ENCODE measurements at regions not wholly inside any gene's neighbourhood (a gene's known extent, or its start where the extent isn't known, plus 50 kb on each side); places are given as distances from the start of the nearest gene placed in this dataset.

DNA sequence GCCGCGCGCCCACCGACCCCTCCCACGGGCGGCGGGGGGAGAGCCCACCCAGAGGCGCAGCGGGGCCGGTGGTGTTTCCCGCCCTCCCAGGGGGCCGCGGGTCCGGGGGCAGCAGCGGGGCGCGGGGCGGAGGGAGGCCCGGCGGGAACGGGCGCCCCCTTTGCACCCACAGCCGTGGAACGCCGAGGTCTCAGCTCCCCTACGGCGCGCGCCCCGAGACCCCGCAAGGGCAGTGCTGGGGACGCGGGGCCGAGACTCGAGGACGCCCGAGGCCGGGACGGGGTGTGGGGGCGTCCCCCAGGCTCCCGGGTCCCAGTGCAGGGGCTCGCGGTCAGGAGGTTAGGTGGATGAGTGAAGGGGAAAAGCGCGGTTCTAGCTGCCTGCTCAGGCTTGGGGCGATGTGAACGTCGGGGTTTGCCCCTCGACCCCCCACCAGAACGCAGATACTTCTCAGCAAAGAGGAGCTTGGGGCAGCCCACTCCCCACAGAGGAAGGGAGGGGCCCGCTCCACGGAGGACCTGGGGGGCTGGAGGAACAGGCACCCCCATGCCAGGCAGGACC, 65.5 kb upstream of the BHLHE23 start:
- POLR2A ChIA-PET: no interaction called here
- Mint-ChIP-seq H3K27ac (no peak overlapping the region), H3K4me1 (peaks cover 4% of the 10 kb centered on the region), H3K9me3 (peaks cover 22% of the 10 kb centered on the region), H3K36me3 (no peaks in the 10 kb centered on the region), H3K4me3 (peak overlapping the region; percentile 67), H3K27me3 (ENCODE audit: low read depth) (peaks cover 41% of the 10 kb centered on the region)
- ATAC-seq: peak; percentile 12
- DNase-seq (ENCODE audit: low spot score): peak; percentile 22
- CTCF ChIA-PET: interaction anchor here (0.6 to 3.7 kb wide), 13 partner anchors 10 to 702 kb away, joined by 3 to 17 read pairs (median 3); no protein-coding TSS in a partner anchor
- TF ChIP-seq RELA (CRISPR knock-in tag; IDR thresholded peaks at IDR 0.05; ENCODE audit: borderline replicate concordance) (no peak), SP1 (CRISPR knock-in tag; conservative IDR thresholded peaks at IDR 0.05) (no peak), MYBL2 (CRISPR knock-in tag; IDR thresholded peaks at IDR 0.05) (no peak), ZNF232 (CRISPR knock-in tag; IDR thresholded peaks at IDR 0.05) (no peak), ZNF671 (CRISPR knock-in tag; IDR thresholded peaks at IDR 0.05) (no peak), ZNF317 (CRISPR knock-in tag; IDR thresholded peaks at IDR 0.05; ENCODE audit: borderline replicate concordance, low read depth) (no peak), JAZF1 (CRISPR knock-in tag; IDR thresholded peaks at IDR 0.05) (no peak), CBFB (CRISPR knock-in tag; IDR thresholded peaks at IDR 0.05; ENCODE audit: low read depth) (no peak), KAT7 (CRISPR knock-in tag; IDR thresholded peaks at IDR 0.05; ENCODE audit: borderline replicate concordance) (no peak), IRF2 (CRISPR knock-in tag; IDR thresholded peaks at IDR 0.05; ENCODE audit: borderline replicate concordance, low read depth) (no peak)
- TF ChIP-seq, protein P1, sequence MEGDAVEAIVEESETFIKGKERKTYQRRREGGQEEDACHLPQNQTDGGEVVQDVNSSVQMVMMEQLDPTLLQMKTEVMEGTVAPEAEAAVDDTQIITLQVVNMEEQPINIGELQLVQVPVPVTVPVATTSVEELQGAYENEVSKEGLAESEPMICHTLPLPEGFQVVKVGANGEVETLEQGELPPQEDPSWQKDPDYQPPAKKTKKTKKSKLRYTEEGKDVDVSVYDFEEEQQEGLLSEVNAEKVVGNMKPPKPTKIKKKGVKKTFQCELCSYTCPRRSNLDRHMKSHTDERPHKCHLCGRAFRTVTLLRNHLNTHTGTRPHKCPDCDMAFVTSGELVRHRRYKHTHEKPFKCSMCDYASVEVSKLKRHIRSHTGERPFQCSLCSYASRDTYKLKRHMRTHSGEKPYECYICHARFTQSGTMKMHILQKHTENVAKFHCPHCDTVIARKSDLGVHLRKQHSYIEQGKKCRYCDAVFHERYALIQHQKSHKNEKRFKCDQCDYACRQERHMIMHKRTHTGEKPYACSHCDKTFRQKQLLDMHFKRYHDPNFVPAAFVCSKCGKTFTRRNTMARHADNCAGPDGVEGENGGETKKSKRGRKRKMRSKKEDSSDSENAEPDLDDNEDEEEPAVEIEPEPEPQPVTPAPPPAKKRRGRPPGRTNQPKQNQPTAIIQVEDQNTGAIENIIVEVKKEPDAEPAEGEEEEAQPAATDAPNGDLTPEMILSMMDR (IDR thresholded peaks at IDR 0.05): no peak
- TF ChIP-seq, protein P2, sequence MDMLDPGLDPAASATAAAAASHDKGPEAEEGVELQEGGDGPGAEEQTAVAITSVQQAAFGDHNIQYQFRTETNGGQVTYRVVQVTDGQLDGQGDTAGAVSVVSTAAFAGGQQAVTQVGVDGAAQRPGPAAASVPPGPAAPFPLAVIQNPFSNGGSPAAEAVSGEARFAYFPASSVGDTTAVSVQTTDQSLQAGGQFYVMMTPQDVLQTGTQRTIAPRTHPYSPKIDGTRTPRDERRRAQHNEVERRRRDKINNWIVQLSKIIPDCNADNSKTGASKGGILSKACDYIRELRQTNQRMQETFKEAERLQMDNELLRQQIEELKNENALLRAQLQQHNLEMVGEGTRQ (CRISPR knock-in tag; IDR thresholded peaks at IDR 0.05): no peak
- TF ChIP-seq, protein P3, sequence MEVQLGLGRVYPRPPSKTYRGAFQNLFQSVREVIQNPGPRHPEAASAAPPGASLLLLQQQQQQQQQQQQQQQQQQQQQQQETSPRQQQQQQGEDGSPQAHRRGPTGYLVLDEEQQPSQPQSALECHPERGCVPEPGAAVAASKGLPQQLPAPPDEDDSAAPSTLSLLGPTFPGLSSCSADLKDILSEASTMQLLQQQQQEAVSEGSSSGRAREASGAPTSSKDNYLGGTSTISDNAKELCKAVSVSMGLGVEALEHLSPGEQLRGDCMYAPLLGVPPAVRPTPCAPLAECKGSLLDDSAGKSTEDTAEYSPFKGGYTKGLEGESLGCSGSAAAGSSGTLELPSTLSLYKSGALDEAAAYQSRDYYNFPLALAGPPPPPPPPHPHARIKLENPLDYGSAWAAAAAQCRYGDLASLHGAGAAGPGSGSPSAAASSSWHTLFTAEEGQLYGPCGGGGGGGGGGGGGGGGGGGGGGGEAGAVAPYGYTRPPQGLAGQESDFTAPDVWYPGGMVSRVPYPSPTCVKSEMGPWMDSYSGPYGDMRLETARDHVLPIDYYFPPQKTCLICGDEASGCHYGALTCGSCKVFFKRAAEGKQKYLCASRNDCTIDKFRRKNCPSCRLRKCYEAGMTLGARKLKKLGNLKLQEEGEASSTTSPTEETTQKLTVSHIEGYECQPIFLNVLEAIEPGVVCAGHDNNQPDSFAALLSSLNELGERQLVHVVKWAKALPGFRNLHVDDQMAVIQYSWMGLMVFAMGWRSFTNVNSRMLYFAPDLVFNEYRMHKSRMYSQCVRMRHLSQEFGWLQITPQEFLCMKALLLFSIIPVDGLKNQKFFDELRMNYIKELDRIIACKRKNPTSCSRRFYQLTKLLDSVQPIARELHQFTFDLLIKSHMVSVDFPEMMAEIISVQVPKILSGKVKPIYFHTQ (CRISPR knock-in tag; IDR thresholded peaks at IDR 0.05): no peak
- TF ChIP-seq, protein P4, sequence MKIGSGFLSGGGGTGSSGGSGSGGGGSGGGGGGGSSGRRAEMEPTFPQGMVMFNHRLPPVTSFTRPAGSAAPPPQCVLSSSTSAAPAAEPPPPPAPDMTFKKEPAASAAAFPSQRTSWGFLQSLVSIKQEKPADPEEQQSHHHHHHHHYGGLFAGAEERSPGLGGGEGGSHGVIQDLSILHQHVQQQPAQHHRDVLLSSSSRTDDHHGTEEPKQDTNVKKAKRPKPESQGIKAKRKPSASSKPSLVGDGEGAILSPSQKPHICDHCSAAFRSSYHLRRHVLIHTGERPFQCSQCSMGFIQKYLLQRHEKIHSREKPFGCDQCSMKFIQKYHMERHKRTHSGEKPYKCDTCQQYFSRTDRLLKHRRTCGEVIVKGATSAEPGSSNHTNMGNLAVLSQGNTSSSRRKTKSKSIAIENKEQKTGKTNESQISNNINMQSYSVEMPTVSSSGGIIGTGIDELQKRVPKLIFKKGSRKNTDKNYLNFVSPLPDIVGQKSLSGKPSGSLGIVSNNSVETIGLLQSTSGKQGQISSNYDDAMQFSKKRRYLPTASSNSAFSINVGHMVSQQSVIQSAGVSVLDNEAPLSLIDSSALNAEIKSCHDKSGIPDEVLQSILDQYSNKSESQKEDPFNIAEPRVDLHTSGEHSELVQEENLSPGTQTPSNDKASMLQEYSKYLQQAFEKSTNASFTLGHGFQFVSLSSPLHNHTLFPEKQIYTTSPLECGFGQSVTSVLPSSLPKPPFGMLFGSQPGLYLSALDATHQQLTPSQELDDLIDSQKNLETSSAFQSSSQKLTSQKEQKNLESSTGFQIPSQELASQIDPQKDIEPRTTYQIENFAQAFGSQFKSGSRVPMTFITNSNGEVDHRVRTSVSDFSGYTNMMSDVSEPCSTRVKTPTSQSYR (CRISPR knock-in tag; IDR thresholded peaks at IDR 0.05): no peak

DNA sequence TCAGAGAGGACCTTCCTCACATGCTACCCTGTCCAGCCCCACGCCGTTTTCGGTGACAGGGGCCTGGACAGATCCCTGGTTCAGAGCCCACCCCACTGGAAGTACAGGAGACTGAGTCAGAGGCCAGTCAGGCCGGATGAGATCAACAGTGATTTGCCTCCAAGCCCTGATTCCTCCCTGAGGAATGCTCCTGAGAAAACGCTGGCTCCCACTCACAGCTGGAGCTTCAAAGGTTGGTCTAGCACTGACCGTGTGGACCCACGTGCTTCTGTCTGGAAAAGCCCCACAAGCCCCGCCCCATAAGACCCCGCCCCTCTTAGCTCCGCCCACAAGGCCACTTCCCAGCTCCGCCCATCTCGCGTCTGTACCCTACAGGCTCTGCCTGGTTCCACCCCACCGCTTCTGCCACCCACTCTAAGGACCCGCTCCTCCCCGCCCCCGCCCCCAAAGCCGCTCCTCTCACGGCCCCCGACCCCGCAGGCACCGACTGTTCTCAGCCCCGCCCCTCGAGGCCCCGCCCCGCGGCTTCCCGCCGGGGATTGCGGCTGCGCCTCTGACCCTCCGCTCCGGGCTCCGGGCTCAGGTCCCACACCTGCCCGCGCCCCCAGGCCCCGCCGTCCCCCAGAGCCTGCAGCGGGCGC, 64.9 kb upstream of the BHLHE23 start:
- ATAC-seq: peak; percentile 90
- peaks cover 35% of the 10 kb centered on the region for H3K27me3 Mint-ChIP-seq (ENCODE audit: low read depth)
- H3K36me3 Mint-ChIP-seq: no peaks in the 10 kb centered on the region
- peaks cover 15% of the 10 kb centered on the region for H3K9me3 Mint-ChIP-seq
- DNase-seq (ENCODE audit: low spot score): peak; percentile 80
- no peak overlapping the region for H3K27ac Mint-ChIP-seq
- ChIA-PET CTCF (interaction anchor here (0.6 to 3.7 kb wide), 16 partner anchors 11 to 703 kb away, joined by 3 to 17 read pairs (median 3); no protein-coding TSS in a partner anchor), POLR2A (no interaction called here)
- TF ChIP-seq ETV6 (CRISPR knock-in tag; IDR thresholded peaks at IDR 0.05) (no peak), GTF2I (CRISPR knock-in tag; conservative IDR thresholded peaks at IDR 0.05) (no peak), ZNF263 (CRISPR knock-in tag; IDR thresholded peaks at IDR 0.05; ENCODE audit: low read depth) (no peak)
- TF ChIP-seq, protein P5, sequence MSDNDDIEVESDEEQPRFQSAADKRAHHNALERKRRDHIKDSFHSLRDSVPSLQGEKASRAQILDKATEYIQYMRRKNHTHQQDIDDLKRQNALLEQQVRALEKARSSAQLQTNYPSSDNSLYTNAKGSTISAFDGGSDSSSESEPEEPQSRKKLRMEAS (CRISPR knock-in tag; IDR thresholded peaks at IDR 0.05): peak; percentile 70
- TF ChIP-seq, protein P6, sequence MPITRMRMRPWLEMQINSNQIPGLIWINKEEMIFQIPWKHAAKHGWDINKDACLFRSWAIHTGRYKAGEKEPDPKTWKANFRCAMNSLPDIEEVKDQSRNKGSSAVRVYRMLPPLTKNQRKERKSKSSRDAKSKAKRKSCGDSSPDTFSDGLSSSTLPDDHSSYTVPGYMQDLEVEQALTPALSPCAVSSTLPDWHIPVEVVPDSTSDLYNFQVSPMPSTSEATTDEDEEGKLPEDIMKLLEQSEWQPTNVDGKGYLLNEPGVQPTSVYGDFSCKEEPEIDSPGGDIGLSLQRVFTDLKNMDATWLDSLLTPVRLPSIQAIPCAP (CRISPR knock-in tag; IDR thresholded peaks at IDR 0.05): no peak
- TF ChIP-seq, protein P7, sequence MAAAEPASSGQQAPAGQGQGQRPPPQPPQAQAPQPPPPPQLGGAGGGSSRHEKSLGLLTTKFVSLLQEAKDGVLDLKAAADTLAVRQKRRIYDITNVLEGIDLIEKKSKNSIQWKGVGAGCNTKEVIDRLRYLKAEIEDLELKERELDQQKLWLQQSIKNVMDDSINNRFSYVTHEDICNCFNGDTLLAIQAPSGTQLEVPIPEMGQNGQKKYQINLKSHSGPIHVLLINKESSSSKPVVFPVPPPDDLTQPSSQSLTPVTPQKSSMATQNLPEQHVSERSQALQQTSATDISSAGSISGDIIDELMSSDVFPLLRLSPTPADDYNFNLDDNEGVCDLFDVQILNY (CRISPR knock-in tag; IDR thresholded peaks at IDR 0.05): no peak
- peaks cover 4% of the 10 kb centered on the region for H3K4me1 Mint-ChIP-seq
- peak overlapping the region; percentile 51 for H3K4me3 Mint-ChIP-seq

Data from WTC11 (cell line).